WTC11 (cell line): ENCODE measurements at regions not wholly inside any gene's neighbourhood (a gene's known extent, or its start where the extent isn't known, plus 50 kb on each side); places are given as distances from the start of the nearest gene placed in this dataset.

Source experiments
- ATAC-seq: fragments of 200-7000 bp; cut with Tn5 transposase; 2 replicates; pipeline ENCODE4 v1.10.0; 2021; ENCODE audit warnings: mild to moderate bottlenecking, moderate library complexity
- CTCF ChIA-PET: fragments of 300-600 bp; sonication (Branson Sonifier 250); formaldehyde crosslinking; loops from one replicate; lab custom pipeline; 2021; ENCODE audit warnings: antibody characterized with exemption; lab: Charles Lee
- POLR2A ChIA-PET: fragments of 350-600 bp; sonication (Branson Sonifier 250); formaldehyde crosslinking; loops from one replicate; lab custom pipeline; 2021; ENCODE audit warnings: antibody characterized with exemption; lab: Charles Lee
- DNase-seq: peaks from one replicate; pipeline ENCODE4 v3.0.0; 2021; ENCODE audit warnings: low spot score
- H3K27ac Mint-ChIP-seq: 2 replicates; pipeline ENCODE4 v1.8.0; 2021; ENCODE audit warnings: mixed read lengths
- H3K27me3 Mint-ChIP-seq: 2 replicates; pipeline ENCODE4 v1.8.0; 2021; ENCODE audit warnings: low read depth, mild to moderate bottlenecking, moderate library complexity, mixed read lengths
- H3K36me3 Mint-ChIP-seq: 2 replicates; pipeline ENCODE4 v1.8.0; 2021; ENCODE audit warnings: mixed read lengths
- H3K4me1 Mint-ChIP-seq: 2 replicates; pipeline ENCODE4 v1.8.0; 2022; ENCODE audit warnings: mixed read lengths
- H3K4me3 Mint-ChIP-seq: 2 replicates; pipeline ENCODE4 v1.8.0; 2021; ENCODE audit warnings: mild to moderate bottlenecking, moderate library complexity, mixed read lengths
- H3K9me3 Mint-ChIP-seq: 2 replicates; pipeline ENCODE4 v1.8.0; 2021; ENCODE audit warnings: mixed read lengths
- CDX4 ChIP-seq: fragments of 250-450 bp; sonication (Bioruptor Pico); IDR thresholded peaks from 2 replicates; pipeline ENCODE4 v1.9.0; 2021; ENCODE audit warnings: moderate library complexity, mild to moderate bottlenecking, inconsistent platforms, borderline replicate concordance
- E2F1 ChIP-seq: sonication (generic); formaldehyde crosslinking; IDR thresholded peaks from 2 replicates; pipeline ENCODE4 v1.8.0; 2022; ENCODE audit warnings: mild to moderate bottlenecking, missing genetic modification reagents
- EMX1 ChIP-seq: fragments of 250-450 bp; sonication (Bioruptor Pico); IDR thresholded peaks from 2 replicates; pipeline ENCODE4 v1.8.0; 2021; ENCODE audit warnings: mild to moderate bottlenecking
- ETV6 ChIP-seq: sonication (generic); formaldehyde crosslinking; IDR thresholded peaks from 2 replicates; pipeline ENCODE4 v1.8.1; 2022; ENCODE audit warnings: mild to moderate bottlenecking, missing genetic modification reagents
- FOXJ3 ChIP-seq: sonication (generic); formaldehyde crosslinking; IDR thresholded peaks from 2 replicates; pipeline ENCODE4 v1.9.0; 2021; ENCODE audit warnings: missing genetic modification reagents, mild to moderate bottlenecking, borderline replicate concordance
- FOXK1 ChIP-seq: sonication (generic); formaldehyde crosslinking; IDR thresholded peaks from 2 replicates; pipeline ENCODE4 v1.8.0; 2022; ENCODE audit warnings: mild to moderate bottlenecking, moderate library complexity, missing genetic modification reagents
- GABPB1 ChIP-seq: sonication (generic); formaldehyde crosslinking; IDR thresholded peaks from 2 replicates; pipeline ENCODE4 v1.8.1; 2023; ENCODE audit warnings: mild to moderate bottlenecking, missing genetic modification reagents
- HMGXB4 ChIP-seq: sonication (generic); formaldehyde crosslinking; IDR thresholded peaks from 2 replicates; pipeline ENCODE4 v1.8.1; 2023; ENCODE audit warnings: mild to moderate bottlenecking, moderate library complexity, missing genetic modification reagents
- IRF2 ChIP-seq: sonication (generic); formaldehyde crosslinking; IDR thresholded peaks from 2 replicates; pipeline ENCODE4 v1.8.0; 2022; ENCODE audit warnings: low read depth, missing genetic modification reagents, borderline replicate concordance
- JAZF1 ChIP-seq: fragments of 250-450 bp; sonication (Bioruptor Pico); IDR thresholded peaks from 2 replicates; pipeline ENCODE4 v1.9.0; 2021; ENCODE audit warnings: moderate library complexity, mild to moderate bottlenecking, inconsistent platforms
- JUN ChIP-seq: sonication (generic); formaldehyde crosslinking; IDR thresholded peaks from 2 replicates; pipeline ENCODE4 v1.8.0; 2023; ENCODE audit warnings: mild to moderate bottlenecking, missing genetic modification reagents
- MAX ChIP-seq: sonication (generic); formaldehyde crosslinking; IDR thresholded peaks from 2 replicates; pipeline ENCODE4 v1.8.0; 2022; ENCODE audit warnings: mild to moderate bottlenecking, missing genetic modification reagents
- SMAD4 ChIP-seq: sonication (generic); formaldehyde crosslinking; IDR thresholded peaks from 2 replicates; pipeline ENCODE4 v1.8.0; 2022; ENCODE audit warnings: mild to moderate bottlenecking, missing genetic modification reagents
- SOX15 ChIP-seq: fragments of 250-450 bp; sonication (Bioruptor Pico); IDR thresholded peaks from 2 replicates; pipeline ENCODE4 v1.9.0; 2021; ENCODE audit warnings: mild to moderate bottlenecking
- SP1 ChIP-seq: sonication (generic); formaldehyde crosslinking; conservative IDR thresholded peaks from 2 replicates; pipeline ENCODE4 v1.8.1; 2022; ENCODE audit warnings: missing genetic modification reagents
- TCF7 ChIP-seq: sonication (generic); formaldehyde crosslinking; IDR thresholded peaks from 2 replicates; pipeline ENCODE4 v1.8.0; 2022; ENCODE audit warnings: mild to moderate bottlenecking, low read depth, missing genetic modification reagents, moderate library complexity
- TEAD1 ChIP-seq: sonication (generic); formaldehyde crosslinking; IDR thresholded peaks from 2 replicates; pipeline ENCODE4 v1.8.0; 2022; ENCODE audit warnings: mild to moderate bottlenecking, missing genetic modification reagents
- TP53 ChIP-seq: sonication (generic); formaldehyde crosslinking; IDR thresholded peaks from 2 replicates; pipeline ENCODE4 v1.8.1; 2023; ENCODE audit warnings: mild to moderate bottlenecking, missing genetic modification reagents
- USF2 ChIP-seq: sonication (generic); formaldehyde crosslinking; IDR thresholded peaks from 2 replicates; pipeline ENCODE4 v1.8.1; 2023; ENCODE audit warnings: mild to moderate bottlenecking, missing genetic modification reagents, moderate library complexity
- ZNF121 ChIP-seq: sonication (generic); formaldehyde crosslinking; IDR thresholded peaks from 2 replicates; pipeline ENCODE4 v1.8.0; 2023; ENCODE audit warnings: missing genetic modification reagents
- ZNF232 ChIP-seq: sonication (generic); formaldehyde crosslinking; IDR thresholded peaks from 2 replicates; pipeline ENCODE4 v1.8.0; 2022; ENCODE audit warnings: mild to moderate bottlenecking, missing genetic modification reagents
- ZNF396 ChIP-seq: fragments of 250-450 bp; sonication (Bioruptor Pico); IDR thresholded peaks from 2 replicates; pipeline ENCODE4 v1.8.0; 2021; ENCODE audit warnings: mild to moderate bottlenecking, moderate library complexity, borderline replicate concordance

- CTCF ChIA-PET, result no interaction called here
- ATAC-seq (no peak), DNase-seq (no peak)
- H3K9me3 Mint-ChIP-seq, result no peaks in the 10 kb centered on the region
- no peaks in the 10 kb centered on the region for H3K27me3 Mint-ChIP-seq
- H3K4me3 Mint-ChIP-seq, result no peak overlapping the region
- POLR2A ChIA-PET, result interaction anchor here (0.7 kb wide), 1 partner anchor 201 kb away, joined by 3 read pairs; no protein-coding TSS in a partner anchor
- peaks cover 12% of the 10 kb centered on the region for H3K4me1 Mint-ChIP-seq
- no peaks in the 10 kb centered on the region for H3K36me3 Mint-ChIP-seq
- no peak for TF ChIP-seq MAX (CRISPR knock-in tag)
- TF ChIP-seq SP1 (CRISPR knock-in tag), result no peak
- no peak for TF ChIP-seq TP53 (CRISPR knock-in tag)
- TF ChIP-seq FOXK1, result no peak
- H3K27ac Mint-ChIP-seq, result no peak overlapping the region
Observed at GRCh38 chr2:146806364-146807005, 1038.3 kb upstream of the ACVR2A start.

GRCh38 chr2:146804288-146804687 is 1040.5 kb upstream of the ACVR2A start:
- no peaks in the 10 kb centered on the region for H3K27me3 Mint-ChIP-seq
- H3K9me3 Mint-ChIP-seq, result no peaks in the 10 kb centered on the region
- POLR2A ChIA-PET, result interaction anchor here (0.5 kb wide), 1 partner anchor 272 kb away, joined by 3 read pairs; no protein-coding TSS in a partner anchor
- CTCF ChIA-PET, result no interaction called here
- DNase-seq (no peak), ATAC-seq (no peak; the same call in 1 of the 2 replicates)
- no peak overlapping the region for H3K4me3 Mint-ChIP-seq
- no peak overlapping the region for H3K27ac Mint-ChIP-seq
- TF ChIP-seq IRF2 (CRISPR knock-in tag) (no peak), JAZF1 (CRISPR knock-in tag) (no peak), E2F1 (CRISPR knock-in tag) (no peak), USF2 (CRISPR knock-in tag) (no peak), EMX1 (CRISPR knock-in tag) (no peak), ZNF396 (CRISPR knock-in tag) (no peak), ZNF121 (no peak), ZNF232 (no peak), SP1 (CRISPR knock-in tag) (no peak), JUN (CRISPR knock-in tag) (no peak), TEAD1 (no peak), TCF7 (CRISPR knock-in tag) (no peak), ETV6 (no peak), SOX15 (CRISPR knock-in tag) (no peak), FOXJ3 (CRISPR knock-in tag) (no peak), CDX4 (CRISPR knock-in tag) (no peak), SMAD4 (no peak), HMGXB4 (no peak), GABPB1 (CRISPR knock-in tag) (no peak)
- H3K36me3 Mint-ChIP-seq, result no peaks in the 10 kb centered on the region
- H3K4me1 Mint-ChIP-seq, result peaks cover 12% of the 10 kb centered on the region
